CD4-positive, alpha-beta T cell treated with Interleukin-6 at 100 ng/mL for 8 hours (primary cell): ENCODE measurements at regions not wholly inside any gene's neighbourhood (a gene's known extent, or its start where the extent isn't known, plus 50 kb on each side); places are given as distances from the start of the nearest gene placed in this dataset.

Experiments used
- DNase-seq: peaks from one replicate; pipeline ENCODE4 v3.0.0-alpha.2; 2020; ENCODE audit warnings: mixed read lengths, low spot score

DNA sequence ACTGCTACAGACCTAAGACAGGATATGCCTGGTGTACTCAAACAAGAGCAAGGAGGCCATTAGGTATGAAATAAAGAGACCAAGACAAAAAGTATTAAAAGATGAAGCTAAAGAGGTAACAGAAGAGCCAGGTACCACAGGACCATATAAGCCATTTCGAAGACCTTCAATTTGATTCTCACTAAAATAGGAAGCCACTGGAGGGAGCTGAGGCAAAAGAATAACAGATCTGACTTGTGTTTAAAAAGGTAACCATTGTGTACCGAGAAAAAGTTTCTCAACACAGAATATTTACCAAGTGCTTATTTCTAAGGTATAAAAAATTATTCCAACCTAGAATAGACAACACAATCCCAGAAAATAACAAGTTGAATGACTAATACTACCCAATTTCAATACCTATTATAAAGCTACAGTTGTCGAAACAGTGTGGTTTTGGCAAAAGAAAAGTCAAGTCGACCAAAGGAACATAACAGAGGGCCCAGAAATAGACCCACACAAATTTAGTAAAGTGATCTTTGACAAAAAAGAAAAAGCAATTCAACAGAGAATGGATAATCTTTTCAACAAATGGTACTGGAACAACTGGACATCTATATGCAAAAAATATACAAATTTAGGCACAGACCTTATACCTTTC, 125.3 kb upstream of the DST start:
- no peak for DNase-seq

- DNase-seq: no peak
Observed at GRCh38 chr6:56767435-56767834, 124.7 kb upstream of the DST start.

GRCh38 chr6:56766806-56767178, 124.1 kb upstream of the DST start:
- DNase-seq: no peak

DNA sequence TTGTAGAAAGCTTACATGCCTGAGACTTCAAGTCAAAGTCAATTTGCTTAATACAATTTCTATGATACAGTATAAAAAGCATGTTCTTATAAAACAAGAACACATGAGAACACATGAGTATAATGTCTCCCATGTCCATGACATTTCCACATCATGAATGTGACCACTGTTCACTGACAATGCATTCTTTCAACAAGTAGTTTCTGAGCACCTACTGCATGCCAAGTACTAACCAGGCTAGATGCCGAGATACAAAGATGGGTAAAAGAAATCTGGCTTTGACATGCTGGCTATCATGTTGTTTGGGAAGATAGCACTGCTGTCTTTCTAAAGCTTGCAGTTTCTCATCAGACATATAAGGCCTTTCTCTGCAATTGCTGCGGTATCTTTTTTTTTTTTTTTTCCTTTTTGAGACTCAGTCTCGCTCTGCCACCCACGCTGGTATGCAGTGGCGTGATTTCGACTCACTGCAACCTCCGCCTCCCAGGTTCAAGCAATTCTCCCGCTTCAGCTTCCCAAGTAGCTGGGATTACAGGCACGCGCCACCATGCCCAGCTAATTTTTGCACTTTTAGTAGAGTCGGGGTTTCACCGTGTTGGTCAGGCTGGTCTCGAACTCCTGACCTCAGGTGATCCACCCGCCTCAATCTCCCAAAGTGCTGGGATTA, 123.6 kb upstream of the DST start:
- DNase-seq: no peak

DNA sequence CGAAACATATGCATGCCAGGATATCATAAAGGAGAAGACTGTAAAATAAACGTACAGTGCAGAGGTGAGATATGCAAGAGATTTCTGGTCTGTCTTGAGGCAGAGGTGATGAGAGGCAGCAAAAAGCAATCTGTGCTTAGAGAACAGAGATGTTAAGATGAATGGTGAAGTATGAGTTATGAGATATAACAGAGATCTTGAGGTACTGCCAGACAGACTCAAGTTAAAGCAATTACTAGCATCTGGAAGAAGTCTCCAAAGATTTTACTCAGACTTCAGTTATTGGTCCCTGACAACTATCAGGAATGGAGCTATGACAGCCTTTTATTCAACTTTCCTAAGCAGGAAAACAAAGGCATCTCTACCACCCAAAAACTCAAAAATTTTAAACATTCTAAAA, 122.8 kb upstream of the DST start:
- DNase-seq: no peak

- no peak for DNase-seq
Observed at GRCh38 chr6:56764081-56764566, 121.4 kb upstream of the DST start.

GRCh38 chr6:56761651-56762050, 119.0 kb upstream of the DST start:
- DNase-seq: no peak

DNA sequence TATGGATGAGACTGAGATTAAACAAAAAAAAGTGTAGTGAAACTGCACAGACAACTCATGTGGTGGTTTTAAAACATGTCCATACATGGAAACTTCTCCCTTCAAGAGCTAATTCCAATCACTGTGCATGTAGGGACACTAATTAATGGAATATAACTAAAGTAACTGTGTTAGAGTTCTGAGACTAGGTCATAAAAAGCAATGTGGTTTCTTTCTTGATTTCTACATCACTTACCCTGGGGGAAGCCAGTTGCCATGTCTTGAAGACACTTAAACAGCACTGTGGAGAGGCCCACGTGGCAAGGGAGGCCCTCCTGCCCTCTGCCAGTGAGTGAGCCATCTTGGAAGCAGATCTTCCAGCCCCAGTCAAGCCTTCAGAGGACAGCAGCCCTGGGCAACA, 118.2 kb upstream of the DST start:
- DNase-seq: no peak

DNA sequence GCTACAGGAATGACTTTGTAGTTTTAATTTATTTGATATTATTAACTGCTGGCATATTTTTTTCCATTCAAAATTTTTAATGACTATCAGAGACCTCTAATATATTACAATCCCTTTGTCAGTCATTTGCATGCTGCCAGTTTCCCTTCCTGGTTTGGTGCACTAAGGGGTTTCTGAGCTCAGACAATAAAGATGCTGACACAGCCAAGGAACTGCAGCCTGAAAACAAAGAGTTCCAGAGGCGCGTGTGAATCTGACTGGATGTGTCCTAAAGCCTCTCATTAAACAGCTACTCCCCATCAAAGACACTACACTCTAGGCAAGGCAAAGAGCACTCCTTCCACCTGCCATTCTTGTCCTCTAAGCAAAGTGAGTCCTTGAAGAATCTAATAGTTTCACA, 116.8 kb upstream of the DST start:
- DNase-seq: no peak

DNA sequence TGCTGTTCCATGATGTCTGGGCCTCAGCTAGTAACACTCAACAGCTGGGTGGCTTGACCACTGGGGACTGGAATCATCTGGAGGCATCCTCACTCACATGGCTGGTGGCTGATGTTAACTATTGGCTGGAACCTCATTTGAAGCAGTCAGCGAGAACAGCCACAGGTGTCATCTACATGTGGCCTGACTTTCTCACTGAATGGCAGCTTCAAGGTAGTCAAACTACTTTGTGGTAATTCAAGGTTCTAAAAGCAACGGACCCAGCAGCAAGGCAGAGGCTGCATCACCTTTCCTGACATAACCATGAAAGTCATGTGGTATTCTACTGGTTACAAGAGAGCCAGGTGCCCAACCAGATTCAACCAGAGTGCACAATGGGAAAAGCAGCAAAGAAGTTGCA, 115.9 kb upstream of the DST start:
- DNase-seq: no peak

GRCh38 chr6:56758120-56758519, 115.4 kb upstream of the DST start:
- DNase-seq: no peak

DNA sequence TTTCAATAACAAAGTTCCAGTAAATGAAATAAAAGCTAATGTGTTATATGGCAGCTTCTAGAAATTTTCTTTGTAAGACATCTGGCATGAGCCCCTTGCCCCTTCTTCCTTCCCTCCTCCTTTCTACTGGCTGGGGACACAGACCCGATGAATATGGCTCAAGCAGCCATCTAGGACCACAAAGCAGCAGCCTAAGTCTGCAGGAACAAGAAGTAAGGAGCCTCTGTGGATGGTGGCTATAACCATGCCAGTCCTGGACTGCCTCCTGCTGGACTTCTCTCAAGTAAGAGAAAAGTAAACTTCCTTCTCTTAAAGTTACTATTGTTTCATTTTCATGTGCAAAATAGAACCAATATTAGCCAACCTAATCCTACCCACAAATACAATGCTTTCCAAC, 114.9 kb upstream of the DST start:
- no peak for DNase-seq

DNA sequence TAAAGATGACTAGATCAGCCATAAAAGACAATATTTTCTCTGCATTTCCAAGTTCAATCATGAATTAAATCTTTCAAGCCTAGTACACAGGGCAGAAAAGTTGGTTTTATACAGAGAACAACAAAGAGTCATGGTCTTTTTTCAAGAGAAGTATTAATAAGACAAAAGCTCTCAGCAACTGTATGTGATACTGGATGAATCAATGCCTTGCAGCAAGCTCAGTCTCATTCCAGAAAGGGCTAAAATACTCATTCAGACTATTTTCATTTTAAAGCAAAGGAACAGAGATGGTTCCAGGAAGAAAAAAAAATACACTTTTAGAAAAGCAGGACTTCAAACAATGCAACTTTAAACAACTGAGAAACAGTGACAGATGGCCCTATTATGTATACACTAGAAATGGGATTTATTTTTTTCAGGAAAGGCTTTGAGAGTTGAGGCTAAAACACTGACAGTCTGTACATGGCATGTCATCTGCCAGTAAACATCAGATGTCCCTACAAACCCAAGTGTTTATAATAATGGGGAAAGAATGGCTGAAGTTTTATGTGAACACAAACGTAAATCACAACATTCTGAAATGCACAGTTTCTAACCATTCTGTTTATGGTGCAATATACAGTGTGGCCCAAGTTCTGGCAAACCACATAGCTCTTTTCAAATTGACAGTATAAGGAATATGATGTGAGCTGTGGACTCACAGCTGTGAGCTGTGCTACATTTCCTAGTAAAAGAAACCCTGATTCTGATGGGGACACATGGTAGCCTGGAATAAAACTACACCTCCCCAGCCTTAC, 114.3 kb upstream of the DST start:
- DNase-seq: no peak

- DNase-seq: no peak
Observed at GRCh38 chr6:56756219-56756789, 113.6 kb upstream of the DST start.

GRCh38 chr6:56755040-56755439, 112.4 kb upstream of the DST start:
- DNase-seq: no peak

GRCh38 chr6:56753811-56754210, 111.1 kb upstream of the DST start:
- DNase-seq: no peak

- no peak for DNase-seq
Observed at GRCh38 chr6:56752534-56752933, 109.8 kb upstream of the DST start.

- DNase-seq: no peak
Observed at GRCh38 chr6:56752009-56752408, 109.3 kb upstream of the DST start.

GRCh38 chr6:56751604-56752003, 108.9 kb upstream of the DST start:
- no peak for DNase-seq

- no peak for DNase-seq
Observed at GRCh38 chr6:56750686-56751085, 108.0 kb upstream of the DST start.

GRCh38 chr6:56749632-56750151, 107.0 kb upstream of the DST start:
- DNase-seq: no peak

- no peak for DNase-seq
Observed at GRCh38 chr6:56746767-56747504, 104.2 kb upstream of the DST start.
